22Rv1 (cell line): ENCODE measurements at regions not wholly inside any gene's neighbourhood (a gene's known extent, or its start where the extent isn't known, plus 50 kb on each side); places are given as distances from the start of the nearest gene placed in this dataset.

Experiments used
- CTCF ChIP-seq: fragments of 450-650 bp; IDR thresholded peaks from 2 replicates; pipeline ENCODE4 v1.5.1; 2017; ENCODE audit warnings: mild to moderate bottlenecking
- ZFX ChIP-seq: fragments of 450-650 bp; IDR thresholded peaks from 2 replicates; pipeline ENCODE4 v1.6.1; 2017; ENCODE audit warnings: antibody characterized with exemption, borderline replicate concordance

- no peak for TF ChIP-seq CTCF
- TF ChIP-seq ZFX, result no peak
These were observed 114.4 kb downstream of the PCTP start for GRCh38 chr17:55865072-55865762.
